HG03575 (cell line): ENCODE measurements at regions not wholly inside any gene's neighbourhood (a gene's known extent, or its start where the extent isn't known, plus 50 kb on each side); places are given as distances from the start of the nearest gene placed in this dataset.

Source experiments
- ATAC-seq: cut with Tn5 transposase; IDR thresholded peaks from one replicate; pipeline ENCODE4 v1.9.1; 2021; ENCODE audit not compliant: unreplicated experiment, insufficient number of reproducible peaks, low FRiP score; ENCODE audit errors: extremely low read depth

- no peak for ATAC-seq
These were observed 57.3 kb upstream of the SPRED1 start for GRCh38 chr15:38195191-38195901.

- ATAC-seq = no peak
These were observed 56.6 kb upstream of the SPRED1 start for GRCh38 chr15:38196076-38196475.

GRCh38 chr15:38197553-38197952 lies 55.1 kb upstream of the SPRED1 start:
- no peak for ATAC-seq

- ATAC-seq = no peak
These were observed 50.9 kb upstream of the SPRED1 start for GRCh38 chr15:38201714-38202113.

GRCh38 chr15:38202361-38202760 lies 50.3 kb upstream of the SPRED1 start:
- ATAC-seq = no peak
